Nephron progenitor cell (in vitro differentiated cells): ENCODE measurements at regions not wholly inside any gene's neighbourhood (a gene's known extent, or its start where the extent isn't known, plus 50 kb on each side); places are given as distances from the start of the nearest gene placed in this dataset.
A peak's percentile ranks its signal among the peaks of the same experiment; 100 is the strongest.
"Not testable (repeated sequence)": the region's sequence is repeated elsewhere in the genome, so short reads cannot be mapped to it uniquely, and the experiment has no call there.

ENCODE experiments used
- DNase-seq: peaks from one replicate; pipeline ENCODE4 v3.0.0; 2021
- H3K27ac Mint-ChIP-seq: 2 replicates; pipeline ENCODE4 v1.8.0; 2021; ENCODE audit warnings: mild to moderate bottlenecking, moderate library complexity, mixed read lengths
- H3K27me3 Mint-ChIP-seq: 2 replicates; pipeline ENCODE4 v1.8.0; 2021; ENCODE audit warnings: mild to moderate bottlenecking, low read depth, mixed read lengths; ENCODE audit not compliant: poor library complexity
- H3K36me3 Mint-ChIP-seq: 2 replicates; pipeline ENCODE4 v1.8.0; 2021; ENCODE audit warnings: low read depth, mixed read lengths
- H3K4me1 Mint-ChIP-seq: 2 replicates; pipeline ENCODE4 v1.8.0; 2021; ENCODE audit warnings: mixed read lengths
- H3K4me3 Mint-ChIP-seq: 2 replicates; pipeline ENCODE4 v1.8.0; 2021; ENCODE audit warnings: mild to moderate bottlenecking, moderate library complexity, mixed read lengths
- H3K9me3 Mint-ChIP-seq: 2 replicates; pipeline ENCODE4 v1.8.0; 2021; ENCODE audit warnings: mild to moderate bottlenecking, moderate library complexity, mixed read lengths
- CTCF ChIP-seq: fragments of 200-600 bp; sonication (generic); IDR thresholded peaks from 2 replicates; pipeline ENCODE4 v1.5.0; 2021; ENCODE audit warnings: antibody characterized with exemption

GRCh38 chr2:17196380-17196779 is 321.9 kb downstream of the RAD51AP2 start:
- TF ChIP-seq CTCF, result no peak
- no peak overlapping the region for H3K27ac Mint-ChIP-seq
- no peak for DNase-seq
- H3K9me3 Mint-ChIP-seq, result no peaks in the 10 kb centered on the region
- H3K4me3 Mint-ChIP-seq, result no peak overlapping the region
- no peaks in the 10 kb centered on the region for H3K36me3 Mint-ChIP-seq
- no peaks in the 10 kb centered on the region for H3K4me1 Mint-ChIP-seq
- H3K27me3 Mint-ChIP-seq, result no peaks in the 10 kb centered on the region

- no peak for TF ChIP-seq CTCF
- Mint-ChIP-seq H3K4me1 (peaks cover 4% of the 10 kb centered on the region), H3K27ac (no peak overlapping the region), H3K9me3 (no peaks in the 10 kb centered on the region), H3K27me3 (peaks cover 5% of the 10 kb centered on the region), H3K36me3 (no peaks in the 10 kb centered on the region), H3K4me3 (no peak overlapping the region)
- DNase-seq, result no peak
These were observed 323.2 kb downstream of the RAD51AP2 start for GRCh38 chr2:17195016-17195415.

- H3K27me3 Mint-ChIP-seq, result peaks cover 8% of the 10 kb centered on the region
- TF ChIP-seq CTCF, result no peak
- peaks cover 4% of the 10 kb centered on the region for H3K4me1 Mint-ChIP-seq
- H3K4me3 Mint-ChIP-seq, result no peak overlapping the region
- DNase-seq, result no peak
- H3K27ac Mint-ChIP-seq, result no peak overlapping the region
- H3K36me3 Mint-ChIP-seq, result no peaks in the 10 kb centered on the region
- no peaks in the 10 kb centered on the region for H3K9me3 Mint-ChIP-seq
These were observed 324.2 kb downstream of the RAD51AP2 start for GRCh38 chr2:17194083-17194482.

GRCh38 chr2:17193433-17193890 is 324.8 kb downstream of the RAD51AP2 start:
- not testable (repeated sequence) for DNase-seq, H3K9me3 Mint-ChIP-seq

GRCh38 chr2:17191223-17191622 is 327.0 kb downstream of the RAD51AP2 start:
- H3K4me3 Mint-ChIP-seq, result no peak overlapping the region
- TF ChIP-seq CTCF, result no peak
- no peaks in the 10 kb centered on the region for H3K9me3 Mint-ChIP-seq
- H3K27ac Mint-ChIP-seq, result no peak overlapping the region
- DNase-seq, result no peak
- no peaks in the 10 kb centered on the region for H3K36me3 Mint-ChIP-seq
- peaks cover 4% of the 10 kb centered on the region for H3K4me1 Mint-ChIP-seq
- peaks cover 8% of the 10 kb centered on the region for H3K27me3 Mint-ChIP-seq

More at GRCh38 chr2:17193433-17193890, 324.8 kb downstream of the RAD51AP2 start:
- not testable (repeated sequence) for H3K27me3 Mint-ChIP-seq, H3K4me3 Mint-ChIP-seq, H3K4me1 Mint-ChIP-seq, H3K27ac Mint-ChIP-seq, H3K36me3 Mint-ChIP-seq

GRCh38 chr2:17190527-17190926 is 327.7 kb downstream of the RAD51AP2 start:
- Mint-ChIP-seq H3K27me3 (peaks cover 8% of the 10 kb centered on the region), H3K36me3 (no peaks in the 10 kb centered on the region), H3K4me1 (peaks cover 4% of the 10 kb centered on the region), H3K27ac (peak overlapping the region; percentile 30), H3K4me3 (no peak overlapping the region), H3K9me3 (no peaks in the 10 kb centered on the region)
- TF ChIP-seq CTCF, result no peak
- DNase-seq, result no peak
